Hepatocyte (in vitro differentiated cells): ENCODE measurements at regions not wholly inside any gene's neighbourhood (a gene's known extent, or its start where the extent isn't known, plus 50 kb on each side); places are given as distances from the start of the nearest gene placed in this dataset.

Experiments used
- CTCF ChIP-seq: fragments of 200-600 bp; sonication (generic); IDR thresholded peaks from 2 replicates; pipeline ENCODE4 v1.5.1; 2016; ENCODE audit warnings: antibody characterized with exemption, mild to moderate bottlenecking; ENCODE audit not compliant: poor library complexity
- EZH2 ChIP-seq: fragments of 200-600 bp; sonication (generic); IDR thresholded peaks from 2 replicates; pipeline ENCODE4 v1.6.1; 2016; ENCODE audit warnings: antibody characterized with exemption, mild to moderate bottlenecking, borderline replicate concordance

- TF ChIP-seq CTCF (no peak), EZH2 (no peak)
Measured at GRCh38 chr2:7706791-7707190, 789.6 kb downstream of the RNF144A start.
